BLaER1 treated with 17β-estradiol and CSF1 and Interleukin-3, amounts not matched to agents 10 nM and 100 nM (cell line): ENCODE measurements at regions not wholly inside any gene's neighbourhood (a gene's known extent, or its start where the extent isn't known, plus 50 kb on each side); places are given as distances from the start of the nearest gene placed in this dataset.

Experiments
- H3K27ac ChIP-seq, 11 experiments: shearing (Covaris generic); formaldehyde crosslinking; 2 replicates each; pipeline ENCODE4 v1.8.1; 2022
- H3K27me3 ChIP-seq, 11 experiments: shearing (Covaris generic); formaldehyde crosslinking; 2 replicates each; pipeline ENCODE4 v1.8.1; 2022
- H3K36me3 ChIP-seq, 11 experiments: shearing (Covaris generic); formaldehyde crosslinking; 2 replicates each; pipeline ENCODE4 v1.8.1; 2022
- H3K4me1 ChIP-seq, 10 experiments: shearing (Covaris generic); formaldehyde crosslinking; 2 replicates each; pipeline ENCODE4 v1.8.1; 2022
- H3K4me2 ChIP-seq, 11 experiments: shearing (Covaris generic); formaldehyde crosslinking; 2 replicates each; pipeline ENCODE4 v1.8.1; 2022
- H3K4me3 ChIP-seq, 10 experiments: shearing (Covaris generic); formaldehyde crosslinking; 2 replicates each; pipeline ENCODE4 v1.8.1; 2022
- H3K9ac ChIP-seq, 11 experiments: shearing (Covaris generic); formaldehyde crosslinking; 2 replicates each; pipeline ENCODE4 v1.8.1; 2022
- H3K9me3 ChIP-seq, 11 experiments: shearing (Covaris generic); formaldehyde crosslinking; replicated peaks in 1 of 11; 2 replicates each; pipeline ENCODE4 v1.8.1; 2022
- H4K20me1 ChIP-seq, 11 experiments: shearing (Covaris generic); formaldehyde crosslinking; 2 replicates each; pipeline ENCODE4 v1.8.1; 2022
- Cebpa-rat ChIP-seq, 11 experiments: shearing (Covaris generic); IDR thresholded peaks; 2 replicates each; pipeline ENCODE4 v1.8.1; 2022

- H3K27ac ChIP-seq, result no peak overlapping the region
- TF ChIP-seq Cebpa-rat (IDR thresholded peaks at IDR 0.05), result no peak
- no peaks in the 10 kb centered on the region for H3K36me3 ChIP-seq
- H3K4me2 ChIP-seq, result peak overlapping the region in 3 of 11 experiments; percentile 8 to 58 (median 48); a peak in 5 of 22 replicates
- H4K20me1 ChIP-seq, result no peaks in the 10 kb centered on the region
- no peak overlapping the region for H3K4me3 ChIP-seq
- no peaks in the 10 kb centered on the region for H3K27me3 ChIP-seq
- peaks cover 0 to 15% (median 3%) of the 10 kb centered on the region in 11 experiments; a peak in 9 of 22 replicates for H3K9me3 ChIP-seq
- H3K4me1 ChIP-seq, result peaks cover 0 to 13% (median 0%) of the 10 kb centered on the region in 10 experiments; a peak in 7 of 20 replicates
- no peak overlapping the region for H3K9ac ChIP-seq
These were observed 110.7 kb upstream of the IVNS1ABP start for GRCh38 chr1:185427776-185428175.

DNA sequence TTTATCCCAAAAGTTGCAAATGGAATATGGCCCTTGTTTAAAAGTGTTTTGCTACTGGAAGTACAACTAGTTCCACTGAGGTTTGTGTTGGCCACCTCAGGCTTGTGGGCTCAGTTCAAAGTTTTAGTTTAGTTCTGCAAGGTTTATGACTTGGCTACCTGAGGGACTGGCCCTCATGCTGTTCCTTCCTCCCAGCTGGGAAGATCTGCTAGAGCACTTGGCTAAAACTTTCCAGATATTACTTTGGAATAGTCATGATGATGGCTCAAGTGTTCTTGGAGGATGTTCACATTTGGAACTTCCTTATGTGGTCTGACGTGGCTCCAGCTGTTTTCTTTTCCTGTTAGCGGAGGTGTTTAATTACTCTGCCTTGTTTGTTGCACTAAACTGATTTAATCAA lies 110.2 kb upstream of the IVNS1ABP start:
- H3K4me1 ChIP-seq, result peaks cover 0 to 13% (median 0%) of the 10 kb centered on the region in 10 experiments; a peak in 7 of 20 replicates
- no peaks in the 10 kb centered on the region for H4K20me1 ChIP-seq
- peaks cover 0 to 10% (median 3%) of the 10 kb centered on the region in 11 experiments; a peak in 9 of 22 replicates for H3K9me3 ChIP-seq
- no peak overlapping the region for H3K4me3 ChIP-seq
- H3K27me3 ChIP-seq, result no peaks in the 10 kb centered on the region
- peak overlapping the region in 3 of 11 experiments; percentile 8 to 58 (median 48); a peak in 5 of 22 replicates for H3K4me2 ChIP-seq
- no peak for TF ChIP-seq Cebpa-rat (IDR thresholded peaks at IDR 0.05)
- no peak overlapping the region for H3K27ac ChIP-seq
- H3K36me3 ChIP-seq, result no peaks in the 10 kb centered on the region
- no peak overlapping the region for H3K9ac ChIP-seq

- H3K9me3 ChIP-seq, result peaks cover 0 to 9% (median 3%) of the 10 kb centered on the region in 11 experiments; a peak in 9 of 22 replicates
- H3K27ac ChIP-seq, result no peak overlapping the region
- H3K4me2 ChIP-seq, result peak overlapping the region in 2 of 11 experiments; percentile 48 to 58; a peak in 4 of 22 replicates
- no peak overlapping the region for H3K4me3 ChIP-seq
- H4K20me1 ChIP-seq, result no peaks in the 10 kb centered on the region
- H3K9ac ChIP-seq, result no peak overlapping the region
- TF ChIP-seq Cebpa-rat (IDR thresholded peaks at IDR 0.05), result no peak
- H3K36me3 ChIP-seq, result no peaks in the 10 kb centered on the region
- peaks cover 0 to 14% (median 0%) of the 10 kb centered on the region in 10 experiments; a peak in 7 of 20 replicates for H3K4me1 ChIP-seq
- H3K27me3 ChIP-seq, result no peaks in the 10 kb centered on the region
These were observed 109.8 kb upstream of the IVNS1ABP start for GRCh38 chr1:185426848-185427247.

DNA sequence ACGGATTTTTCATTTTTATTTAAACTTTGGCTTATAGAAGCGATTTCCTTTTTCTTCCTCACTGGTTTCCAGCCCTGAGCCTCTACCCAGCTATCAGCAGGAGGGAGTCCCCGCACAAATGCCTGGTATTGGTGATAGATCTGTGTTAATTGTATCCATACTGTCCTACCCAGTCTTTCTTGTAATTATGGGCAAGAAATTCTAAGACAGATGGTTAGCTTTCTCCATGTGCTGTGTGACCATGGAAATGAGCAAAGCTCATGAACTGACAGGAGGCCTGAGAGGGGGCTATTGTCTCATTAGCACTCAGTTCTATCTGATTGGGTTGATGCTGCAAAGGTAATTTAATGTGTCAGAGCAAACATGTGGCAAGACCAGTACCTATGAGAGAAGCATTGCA lies 108.1 kb upstream of the IVNS1ABP start:
- no peaks in the 10 kb centered on the region for H4K20me1 ChIP-seq

GRCh38 chr1:185421485-185422107 lies 104.6 kb upstream of the IVNS1ABP start:
- no peak for TF ChIP-seq Cebpa-rat (IDR thresholded peaks at IDR 0.05)
- Histone ChIP-seq H3K27me3 (no peaks in the 10 kb centered on the region), H3K36me3 (no peaks in the 10 kb centered on the region), H3K4me2 (peak overlapping the region in 4 of 11 experiments; percentile 31 to 73 (median 65); a peak in 9 of 22 replicates), H3K4me3 (no peak overlapping the region), H4K20me1 (no peaks in the 10 kb centered on the region), H3K27ac (peak overlapping the region in 5 of 11 experiments; percentile 35 to 72 (median 71); a peak in 9 of 22 replicates), H3K4me1 (peaks cover 0 to 25% (median 8%) of the 10 kb centered on the region in 10 experiments; a peak in 9 of 20 replicates), H3K9ac (peak overlapping the region in 2 of 11 experiments; percentile 14 to 29; a peak in 1 of 22 replicates), H3K9me3 (no peaks in the 10 kb centered on the region)

More for the DNA sequence above, 108.1 kb upstream of the IVNS1ABP start:
- Histone ChIP-seq H3K9me3 (peaks cover 0 to 9% (median 3%) of the 10 kb centered on the region in 11 experiments; a peak in 9 of 22 replicates), H3K36me3 (no peaks in the 10 kb centered on the region), H3K4me3 (no peak overlapping the region), H3K27me3 (no peaks in the 10 kb centered on the region), H3K4me2 (no peak overlapping the region), H3K9ac (no peak overlapping the region), H3K4me1 (peaks cover 0 to 31% (median 7%) of the 10 kb centered on the region in 10 experiments; a peak in 9 of 20 replicates), H3K27ac (no peak overlapping the region)
- no peak for TF ChIP-seq Cebpa-rat (IDR thresholded peaks at IDR 0.05)

GRCh38 chr1:185420588-185421081 lies 103.6 kb upstream of the IVNS1ABP start:
- no peaks in the 10 kb centered on the region for H3K9me3 ChIP-seq
- H4K20me1 ChIP-seq, result no peaks in the 10 kb centered on the region
- H3K9ac ChIP-seq, result peak overlapping the region in 2 of 11 experiments; percentile 29 to 55; a peak in 2 of 22 replicates
- H3K27ac ChIP-seq, result peak overlapping the region in 5 of 11 experiments; percentile 43 to 79 (median 71); a peak in 10 of 22 replicates
- H3K27me3 ChIP-seq, result no peaks in the 10 kb centered on the region
- H3K4me3 ChIP-seq, result no peak overlapping the region
- H3K4me1 ChIP-seq, result peaks cover 0 to 33% (median 8%) of the 10 kb centered on the region in 10 experiments; a peak in 9 of 20 replicates
- TF ChIP-seq Cebpa-rat (IDR thresholded peaks at IDR 0.05), result peak in 4 of 11 experiments; percentile 54 to 75 (median 62); a peak in 7 of 22 replicates
- H3K4me2 ChIP-seq, result peak overlapping the region in 5 of 11 experiments; percentile 31 to 73 (median 63); a peak in 11 of 22 replicates
- no peaks in the 10 kb centered on the region for H3K36me3 ChIP-seq

- Histone ChIP-seq H3K27ac (peak overlapping the region in 4 of 11 experiments; percentile 43 to 79 (median 72); a peak in 7 of 22 replicates), H4K20me1 (no peaks in the 10 kb centered on the region), H3K4me3 (no peak overlapping the region), H3K36me3 (no peaks in the 10 kb centered on the region), H3K4me1 (peaks cover 0 to 34% (median 8%) of the 10 kb centered on the region in 10 experiments; a peak in 9 of 20 replicates), H3K4me2 (peak overlapping the region in 3 of 11 experiments; percentile 31 to 63 (median 49); a peak in 4 of 22 replicates), H3K9me3 (no peaks in the 10 kb centered on the region), H3K27me3 (no peaks in the 10 kb centered on the region), H3K9ac (peak overlapping the region in 1 of 11 experiments; percentile 55; a peak in 1 of 22 replicates)
- TF ChIP-seq Cebpa-rat (IDR thresholded peaks at IDR 0.05), result no peak
These were observed 102.7 kb upstream of the IVNS1ABP start for GRCh38 chr1:185419718-185420117.

- no peaks in the 10 kb centered on the region for H4K20me1 ChIP-seq
- no peaks in the 10 kb centered on the region for H3K36me3 ChIP-seq
- no peak overlapping the region for H3K27ac ChIP-seq
- H3K9ac ChIP-seq, result no peak overlapping the region
- no peaks in the 10 kb centered on the region for H3K9me3 ChIP-seq
- peaks cover 0 to 34% (median 8%) of the 10 kb centered on the region in 10 experiments; a peak in 9 of 20 replicates for H3K4me1 ChIP-seq
- H3K4me3 ChIP-seq, result no peak overlapping the region
- no peak for TF ChIP-seq Cebpa-rat (IDR thresholded peaks at IDR 0.05)
- H3K4me2 ChIP-seq, result no peak overlapping the region
- H3K27me3 ChIP-seq, result no peaks in the 10 kb centered on the region
These were observed 101.4 kb upstream of the IVNS1ABP start for GRCh38 chr1:185418472-185418871.
